ENCODE measurements at regions not wholly inside any gene's neighbourhood (a gene's known extent, or its start where the extent isn't known, plus 50 kb on each side); places are given as distances from the start of the nearest gene placed in this dataset.

DNA sequence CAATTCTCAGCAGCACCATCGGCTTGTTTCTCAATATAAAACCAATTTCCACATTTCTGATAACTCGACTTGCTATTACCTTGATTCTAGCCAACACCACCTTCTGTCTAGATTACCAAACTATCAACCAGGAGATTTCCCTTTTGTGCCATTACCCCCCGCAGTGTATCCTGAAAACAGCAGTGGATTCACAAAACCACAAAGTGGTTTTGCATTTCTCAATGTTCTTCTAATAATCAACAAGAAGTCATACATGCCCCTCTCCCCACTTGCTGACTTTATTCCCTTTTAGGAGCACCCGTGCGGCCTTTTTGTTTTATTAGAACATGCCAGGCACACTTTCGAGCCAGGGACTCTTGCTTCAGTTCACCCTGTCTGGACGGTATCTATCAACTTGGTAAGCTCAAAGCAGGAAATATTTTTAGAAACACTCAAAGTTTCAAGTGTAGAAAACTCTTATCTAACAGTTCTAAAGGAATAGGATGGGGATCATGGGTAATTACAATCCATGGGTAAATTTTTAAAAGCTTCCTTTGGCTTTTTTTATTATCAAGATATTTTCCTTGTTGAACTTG, 967.4 kb downstream of the EFNB2 start:
- TF ChIP-seq CTCF (IDR thresholded peaks at IDR 0.05; ENCODE audit: low read depth, low read length) (no peak), POLR2A (IDR thresholded peaks at IDR 0.05; ENCODE audit: extremely low read depth, insufficient read length) (no peak), MAX (IDR thresholded peaks at IDR 0.05; ENCODE audit: low read depth, low read length) (no peak), MYC (IDR thresholded peaks at IDR 0.05; ENCODE audit: low read depth, low read length) (no peak)

All from NB4 (cell line).